AG20443 (cell line): ENCODE measurements at regions not wholly inside any gene's neighbourhood (a gene's known extent, or its start where the extent isn't known, plus 50 kb on each side); places are given as distances from the start of the nearest gene placed in this dataset.
"Not testable (repeated sequence)": the region's sequence is repeated elsewhere in the genome, so short reads cannot be mapped to it uniquely, and the experiment has no call there.

Experiments used
- DNase-seq: peaks from one replicate; pipeline ENCODE4 v3.0.0; 2012; ENCODE audit warnings: low spot score, mixed read lengths

DNA sequence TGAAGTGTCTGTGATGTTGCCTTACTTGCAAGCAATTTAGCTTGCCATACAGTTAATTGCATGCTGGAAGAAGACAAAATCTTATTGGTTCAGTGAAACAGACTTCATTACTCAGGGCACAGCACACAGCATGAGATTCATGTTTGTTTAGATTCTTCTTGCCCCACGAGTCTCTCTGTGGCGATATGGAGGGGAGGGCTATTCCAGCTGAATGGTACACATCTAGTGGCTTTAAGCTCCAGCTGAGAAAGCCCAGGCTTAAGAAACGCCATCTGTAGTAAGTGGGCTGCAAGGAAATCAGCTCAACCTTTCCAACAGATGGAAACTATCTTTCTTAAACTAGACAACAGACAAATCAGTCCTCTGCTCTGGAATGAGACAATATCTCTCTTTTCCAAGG lies 1022.0 kb downstream of the NCAM2 start:
- no peak for DNase-seq

DNA sequence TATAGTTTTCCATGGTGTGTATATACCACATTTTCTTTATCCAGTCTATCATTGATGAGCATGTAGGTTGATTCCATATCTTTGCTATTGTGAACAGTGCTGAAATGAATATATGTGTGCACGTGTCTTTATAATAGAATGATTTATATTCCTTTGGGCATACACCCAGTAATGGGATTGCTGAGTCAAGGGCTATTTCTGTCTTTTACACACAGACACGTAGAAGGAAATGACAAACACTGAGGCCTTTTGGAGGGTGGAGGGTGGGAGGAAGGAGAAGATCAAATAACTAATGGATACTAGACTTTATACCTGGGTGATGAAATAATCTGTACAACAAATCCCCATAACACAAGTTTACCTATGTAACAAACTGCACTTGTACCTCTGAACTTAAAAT lies 1025.7 kb downstream of the NCAM2 start:
- DNase-seq, result not testable (repeated sequence)

DNA sequence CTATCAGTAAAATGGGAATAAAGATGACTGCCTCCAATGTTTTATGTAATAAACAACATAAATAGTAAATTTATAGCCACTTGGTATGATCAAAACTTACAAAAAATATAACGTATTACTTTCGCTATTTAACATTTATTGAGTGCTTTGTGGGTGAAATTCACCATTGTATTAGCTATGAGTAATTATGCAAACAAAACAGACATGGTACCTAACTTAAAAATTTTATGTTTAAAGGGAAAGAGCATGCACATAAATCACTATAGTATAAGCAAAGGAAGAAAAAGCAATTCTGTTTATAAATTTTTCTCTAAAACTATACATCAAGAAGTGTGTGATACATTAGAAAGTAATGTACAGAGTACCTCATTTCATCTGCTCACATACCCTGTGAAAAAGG lies 1046.2 kb downstream of the NCAM2 start:
- no peak for DNase-seq

DNA sequence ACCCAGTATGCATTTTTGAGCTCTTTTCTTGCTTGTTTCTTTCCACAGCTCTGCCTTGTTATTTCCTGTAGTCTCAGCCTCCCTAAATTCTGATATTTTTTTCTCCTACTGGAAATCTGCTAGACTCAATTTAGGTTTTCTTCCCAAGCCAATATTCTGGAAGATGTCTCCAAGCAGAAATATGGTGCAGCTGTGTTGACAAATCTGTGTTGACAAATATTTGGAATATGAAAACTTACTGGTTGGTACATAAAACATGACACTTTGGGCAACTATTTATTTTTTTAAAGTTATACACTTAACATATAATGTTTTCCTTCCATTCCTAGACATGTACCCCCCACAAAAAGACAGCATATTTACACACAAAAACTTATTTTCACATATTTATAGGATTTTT lies 1048.4 kb downstream of the NCAM2 start:
- no peak for DNase-seq

DNA sequence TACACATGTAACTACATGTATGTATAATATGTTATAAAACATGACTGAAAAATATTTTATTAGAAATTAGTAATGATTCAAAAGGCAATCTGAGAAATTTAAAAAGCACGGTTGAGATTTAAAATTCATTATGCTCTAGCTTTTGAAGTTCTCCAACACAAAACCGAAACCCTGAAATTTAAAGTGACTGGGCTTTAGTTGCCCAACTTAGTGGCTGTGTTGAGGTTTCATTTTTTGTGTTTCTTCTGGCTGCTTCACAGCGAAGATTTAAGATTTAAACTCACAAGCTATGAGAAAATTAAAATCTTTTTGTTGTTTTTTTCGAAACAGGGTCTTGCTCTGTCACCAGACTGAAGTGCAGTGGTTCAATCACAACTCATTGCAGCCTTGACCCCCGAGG lies 1058.7 kb downstream of the NCAM2 start:
- no peak for DNase-seq

DNA sequence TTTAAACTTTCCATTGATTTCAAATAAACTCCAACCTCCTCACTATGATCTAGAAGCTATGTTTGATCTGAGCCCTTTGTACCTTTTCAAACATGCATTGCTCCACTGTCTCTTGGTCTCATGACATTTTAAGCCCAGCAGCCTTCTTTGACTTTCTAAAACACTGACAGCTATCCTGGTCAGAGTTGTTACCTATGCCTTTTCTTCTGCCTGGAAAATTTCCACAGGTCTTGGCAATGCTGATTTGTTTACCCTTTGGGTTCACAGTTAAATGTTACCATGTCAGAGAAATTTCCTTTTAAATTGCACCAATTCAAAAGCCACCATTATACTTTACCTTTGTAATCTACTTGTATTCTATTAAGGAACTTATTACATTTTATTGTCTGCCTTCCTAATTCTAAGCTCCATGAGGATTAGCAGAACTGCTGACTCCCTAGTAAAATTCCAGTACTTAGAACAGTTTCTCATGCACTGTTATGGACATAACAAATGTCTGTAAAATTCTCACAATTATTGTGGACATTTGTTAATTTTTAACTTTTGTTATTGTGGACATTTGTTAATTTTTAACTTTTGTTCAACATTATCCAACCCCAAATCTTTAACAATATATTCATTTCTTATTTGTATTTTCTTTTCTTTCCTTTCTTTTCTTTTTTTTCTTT lies 1064.4 kb downstream of the NCAM2 start:
- DNase-seq, result no peak

DNA sequence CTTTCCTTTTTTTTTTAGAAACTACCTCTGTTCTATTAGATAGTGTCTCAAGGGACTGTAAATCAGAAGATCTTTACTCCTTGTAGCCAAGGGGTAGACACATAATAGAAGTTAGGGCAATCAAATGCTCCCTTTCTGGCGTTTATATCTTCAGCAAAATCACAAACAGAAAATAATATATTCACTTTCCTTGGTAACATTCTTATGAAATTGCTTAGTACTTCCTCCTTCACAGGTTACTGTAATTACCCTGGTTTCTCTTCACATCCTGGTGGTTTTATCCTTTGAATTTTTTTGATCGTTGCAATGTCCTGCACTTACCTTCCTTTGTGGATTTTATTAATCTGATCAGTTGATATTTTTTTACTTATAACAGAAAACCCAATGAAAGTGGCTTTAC lies 1064.9 kb downstream of the NCAM2 start:
- no peak for DNase-seq

DNA sequence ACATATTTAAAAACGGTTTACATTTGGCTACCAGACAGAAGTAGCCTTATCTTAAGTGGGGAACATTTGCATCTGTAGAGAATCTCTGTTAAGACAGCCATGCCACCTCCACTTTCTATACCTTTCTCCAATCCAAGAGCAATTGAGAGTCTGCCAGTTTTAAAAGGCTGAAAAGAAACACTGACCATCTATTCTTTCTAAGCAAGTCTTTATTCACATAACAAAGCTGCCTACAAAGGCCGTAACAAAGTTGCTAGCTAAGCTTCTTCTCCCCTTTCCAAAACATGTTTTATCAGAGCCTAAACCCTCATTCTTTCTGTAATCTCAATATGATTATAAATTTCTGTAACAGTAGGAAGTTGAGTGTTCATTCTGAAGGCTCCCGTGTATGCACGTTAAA lies 1078.3 kb downstream of the NCAM2 start:
- no peak for DNase-seq

DNA sequence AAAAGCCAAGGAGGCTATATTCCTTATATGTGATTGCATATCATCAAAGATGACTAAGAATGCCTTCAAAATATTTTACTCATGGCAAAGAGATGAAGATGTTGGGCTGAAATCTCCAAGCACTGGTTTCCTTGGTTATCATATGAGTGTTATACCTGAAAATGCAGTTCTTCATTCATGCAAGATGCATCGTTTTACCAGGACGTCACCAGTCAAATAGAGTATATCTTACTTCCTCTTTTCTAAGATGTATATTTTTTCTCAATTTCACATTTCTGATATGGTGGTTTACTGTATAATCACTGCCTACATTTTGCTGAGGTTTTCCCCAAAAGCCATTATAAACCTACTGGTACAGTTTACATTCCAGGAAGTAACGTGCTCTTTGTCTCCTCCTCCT lies 1085.7 kb downstream of the NCAM2 start:
- no peak for DNase-seq

DNA sequence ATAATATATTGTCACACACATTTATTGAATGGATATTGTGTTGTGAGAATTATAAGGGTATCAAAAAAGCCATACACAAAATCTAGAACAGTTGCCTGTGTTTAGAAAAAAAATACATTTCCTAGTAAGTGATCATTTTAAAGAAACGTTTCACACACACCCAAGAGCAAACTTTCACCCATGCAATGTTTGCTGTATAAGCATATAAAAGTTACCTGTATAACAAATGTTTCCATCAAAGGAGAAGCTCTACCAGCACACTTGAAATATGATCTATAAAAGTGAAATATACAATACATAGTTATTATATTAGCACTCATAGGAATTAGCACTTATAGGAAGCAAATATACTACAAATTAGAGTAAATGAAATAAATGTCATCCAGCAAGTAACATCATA lies 1098.1 kb downstream of the NCAM2 start:
- DNase-seq, result no peak

DNA sequence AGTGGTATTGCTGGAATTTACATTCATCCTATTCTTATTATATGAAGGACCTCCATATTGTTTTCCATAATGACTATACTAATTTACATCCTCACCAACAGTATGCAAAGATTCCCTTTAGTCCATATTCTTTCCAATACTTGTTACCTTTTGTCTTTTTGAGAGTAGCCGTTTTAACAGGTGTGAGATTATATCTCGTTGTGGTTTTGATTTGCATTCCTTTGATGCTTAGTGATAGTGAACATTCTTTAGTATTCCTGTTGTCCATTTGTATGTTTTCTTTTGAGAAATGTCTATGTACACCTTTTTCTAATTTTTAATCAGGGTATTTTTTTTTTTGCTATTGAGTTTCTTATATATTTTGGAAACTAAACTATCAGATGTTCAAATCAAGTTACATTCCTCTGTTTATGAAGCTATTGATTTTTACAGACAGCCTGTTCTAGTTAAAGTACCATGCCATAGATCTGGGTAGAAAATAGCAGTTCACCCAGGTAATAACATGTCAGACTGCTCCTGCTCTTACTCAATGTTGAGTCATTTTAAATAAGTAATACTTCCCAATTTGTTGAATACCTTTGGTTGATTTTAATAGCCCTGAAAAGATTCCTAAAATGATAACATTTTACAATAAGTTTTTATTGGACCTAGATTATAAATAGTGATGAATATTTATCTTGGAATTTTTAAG lies 1108.7 kb downstream of the NCAM2 start:
- no peak for DNase-seq

DNA sequence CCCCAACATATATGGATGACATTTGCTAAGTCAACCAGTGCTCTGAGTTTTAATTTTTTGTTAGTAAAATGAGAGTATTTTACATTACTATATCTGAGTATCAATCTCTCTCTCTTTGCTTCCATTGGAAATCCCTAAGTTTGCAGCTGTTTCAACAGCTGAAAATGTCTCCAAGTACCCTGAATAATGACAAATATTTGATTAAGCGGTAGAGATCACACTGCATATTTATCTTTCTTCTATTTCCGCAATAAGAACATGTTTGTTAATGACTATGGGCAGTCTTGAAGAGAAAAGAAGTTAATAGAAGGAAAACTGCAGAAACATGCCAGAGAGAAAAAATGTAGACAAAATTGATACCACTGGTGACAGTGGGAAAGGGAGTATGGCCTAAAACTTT lies 1117.5 kb downstream of the NCAM2 start:
- DNase-seq, result no peak

DNA sequence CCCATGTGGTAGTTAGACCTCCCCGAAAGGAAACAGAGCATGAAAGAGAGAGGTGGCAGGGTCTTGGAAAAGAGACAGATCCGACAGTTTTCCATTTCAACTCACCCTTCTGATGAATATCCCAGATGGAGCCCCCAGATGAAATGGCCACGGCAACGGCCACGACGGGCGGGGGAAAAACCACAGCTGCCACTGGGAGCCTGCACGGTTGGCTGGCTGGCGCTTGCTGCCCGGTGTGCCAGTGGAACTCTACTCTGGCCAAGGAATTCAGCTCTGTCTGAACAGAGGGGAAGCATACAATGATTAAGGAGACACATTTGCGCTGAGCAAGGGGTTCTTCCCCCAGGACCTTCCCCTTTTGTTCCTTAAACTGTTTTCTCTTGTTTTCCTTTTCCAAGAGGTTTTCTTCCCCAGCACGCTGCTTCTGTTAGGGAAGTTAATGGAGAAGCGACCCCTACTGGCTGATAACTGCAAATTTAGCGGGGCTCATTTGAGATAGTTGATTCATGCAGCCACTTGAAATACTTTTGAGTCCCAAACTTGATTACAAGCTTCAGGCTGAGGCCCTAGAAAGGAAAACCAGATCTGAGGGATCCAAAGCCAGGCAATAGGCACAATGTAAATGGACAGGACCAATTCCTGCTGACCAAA lies 1122.5 kb downstream of the NCAM2 start:
- no peak for DNase-seq

DNA sequence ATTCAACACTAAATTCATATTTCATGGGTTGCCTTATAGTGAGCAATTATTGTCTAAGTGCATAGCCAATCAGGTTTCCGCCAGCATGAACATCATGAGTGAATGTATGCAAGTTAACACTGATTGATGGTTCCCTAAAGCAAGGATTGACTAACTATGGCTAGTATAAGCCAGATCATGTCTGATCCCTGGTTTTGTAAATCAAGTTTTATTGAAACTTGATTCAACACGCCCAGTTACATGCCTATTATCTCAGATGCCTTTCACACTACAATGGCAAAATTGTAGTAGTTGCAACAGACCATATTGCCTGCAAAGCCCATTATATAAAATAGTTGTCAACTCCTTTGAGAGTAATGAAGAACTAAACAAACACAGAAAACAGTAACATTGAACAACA lies 1127.4 kb downstream of the NCAM2 start:
- no peak for DNase-seq

DNA sequence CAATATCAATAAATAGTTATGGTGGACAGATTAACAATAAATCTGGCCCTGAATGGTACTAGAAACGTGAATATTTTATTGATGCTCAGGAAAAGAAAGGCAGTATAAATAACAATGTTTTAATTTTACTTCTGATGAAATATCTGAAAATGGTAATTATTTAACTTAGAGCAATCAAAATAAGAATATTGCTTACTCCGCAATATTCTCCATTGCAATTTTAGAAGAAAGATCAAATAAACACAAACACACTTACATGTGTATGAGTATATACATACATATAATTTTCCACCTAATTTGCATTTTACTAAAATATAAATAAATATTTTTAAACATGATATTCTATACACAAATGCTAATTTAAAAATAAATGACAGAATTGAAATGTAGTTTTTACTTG lies 1130.5 kb downstream of the NCAM2 start:
- no peak for DNase-seq

DNA sequence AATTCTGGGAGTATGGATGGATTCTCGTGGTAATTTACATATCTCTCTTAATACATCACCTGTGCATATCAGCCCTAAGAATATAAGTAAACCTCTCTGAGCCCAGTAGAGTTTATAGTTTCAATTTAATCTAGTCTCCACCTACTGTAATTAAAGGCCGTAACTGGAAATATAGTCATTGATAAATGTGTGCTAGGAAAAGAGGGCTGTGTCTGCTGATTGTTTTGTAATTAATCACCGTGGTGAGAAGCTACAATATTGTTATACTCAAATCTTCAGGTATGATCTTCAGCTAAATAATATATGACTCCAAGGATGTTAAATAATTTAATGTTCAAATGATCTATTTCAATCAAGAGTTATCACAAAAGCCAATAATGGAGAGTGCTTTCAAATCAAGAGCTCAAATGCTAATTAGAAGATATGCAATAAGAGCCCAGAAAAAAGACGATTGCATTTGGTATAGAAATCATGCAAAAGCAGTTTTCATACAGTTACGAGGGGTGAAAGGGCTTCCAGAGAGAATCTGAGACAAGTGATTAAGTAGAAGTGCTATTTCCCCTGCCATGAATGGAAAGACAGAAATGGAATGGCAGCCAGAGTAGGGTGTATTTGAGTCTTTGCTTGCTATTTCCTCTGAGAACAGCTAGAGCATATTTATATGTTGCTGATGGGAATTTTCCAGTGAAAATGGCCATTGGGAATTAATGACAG lies 1134.3 kb downstream of the NCAM2 start:
- no peak for DNase-seq

DNA sequence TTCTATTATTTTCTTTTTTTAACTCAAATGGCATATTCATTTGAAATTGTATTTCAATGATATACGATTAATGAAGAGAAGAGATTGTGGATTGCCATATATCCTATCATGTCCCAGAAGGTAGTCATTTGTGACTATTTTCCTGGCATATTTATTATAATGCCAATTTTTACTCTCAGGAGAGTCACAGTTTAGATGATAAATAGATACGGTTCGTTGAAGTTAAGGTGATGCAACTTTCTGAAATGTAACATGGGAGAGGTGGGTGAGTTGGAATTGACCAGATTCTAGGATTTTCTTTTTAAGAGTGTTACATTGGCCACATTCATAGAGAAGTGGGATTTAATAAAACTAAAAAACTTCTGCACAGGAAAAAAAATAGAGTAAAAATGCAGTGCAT lies 1138.5 kb downstream of the NCAM2 start:
- DNase-seq, result no peak

DNA sequence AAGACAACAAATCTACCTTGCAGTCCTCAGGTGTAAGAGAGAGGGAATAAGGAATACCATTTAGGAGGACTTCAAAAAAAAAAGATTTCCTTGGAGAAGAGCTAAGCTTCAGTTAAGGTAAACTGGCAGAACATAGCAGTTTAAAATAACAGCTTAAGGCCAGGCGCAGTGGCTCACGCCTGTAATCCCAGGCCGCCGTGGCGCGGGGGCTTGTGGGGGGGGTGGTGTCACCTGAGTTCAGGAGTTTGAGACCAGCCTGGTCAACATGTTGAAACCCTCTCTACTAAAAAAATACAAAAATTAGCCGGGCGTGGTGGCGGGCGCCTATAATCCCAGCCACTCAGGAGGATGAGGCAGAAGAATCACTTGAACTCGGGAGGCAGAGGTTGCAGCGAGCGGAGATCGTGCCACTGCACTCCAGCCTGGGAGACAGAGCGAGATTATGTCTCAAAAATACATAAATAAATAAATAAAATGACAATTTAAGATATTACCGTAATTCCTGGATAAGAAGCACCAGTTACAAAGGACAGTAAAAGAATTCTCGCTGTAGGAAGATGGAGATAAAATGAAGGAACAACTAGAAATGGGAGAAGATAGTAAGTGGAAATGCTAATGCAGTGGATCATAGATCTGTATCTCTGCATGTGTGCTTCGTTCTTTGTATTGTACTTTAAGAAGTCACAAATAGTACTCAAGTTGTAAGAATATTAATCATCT lies 1140.2 kb downstream of the NCAM2 start:
- DNase-seq, result no peak

DNA sequence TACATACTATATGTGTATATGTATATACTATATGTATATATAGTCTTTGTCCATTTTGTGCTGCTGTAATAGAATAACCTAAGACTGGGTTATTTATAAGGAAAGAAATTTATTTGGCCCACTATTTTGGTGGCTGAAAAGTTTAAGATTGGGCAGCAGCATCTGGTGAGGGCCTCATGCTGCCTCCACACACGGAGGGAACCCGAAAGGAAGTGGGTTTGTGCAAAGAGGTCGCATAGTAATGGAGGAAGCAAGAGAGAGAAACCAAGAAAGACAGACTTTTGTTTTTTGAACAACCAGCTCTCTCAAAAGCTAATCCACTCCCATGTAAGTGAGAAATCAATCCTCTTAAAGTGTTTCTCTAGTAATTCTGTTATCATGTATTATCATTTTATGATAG lies 1147.3 kb downstream of the NCAM2 start:
- no peak for DNase-seq

DNA sequence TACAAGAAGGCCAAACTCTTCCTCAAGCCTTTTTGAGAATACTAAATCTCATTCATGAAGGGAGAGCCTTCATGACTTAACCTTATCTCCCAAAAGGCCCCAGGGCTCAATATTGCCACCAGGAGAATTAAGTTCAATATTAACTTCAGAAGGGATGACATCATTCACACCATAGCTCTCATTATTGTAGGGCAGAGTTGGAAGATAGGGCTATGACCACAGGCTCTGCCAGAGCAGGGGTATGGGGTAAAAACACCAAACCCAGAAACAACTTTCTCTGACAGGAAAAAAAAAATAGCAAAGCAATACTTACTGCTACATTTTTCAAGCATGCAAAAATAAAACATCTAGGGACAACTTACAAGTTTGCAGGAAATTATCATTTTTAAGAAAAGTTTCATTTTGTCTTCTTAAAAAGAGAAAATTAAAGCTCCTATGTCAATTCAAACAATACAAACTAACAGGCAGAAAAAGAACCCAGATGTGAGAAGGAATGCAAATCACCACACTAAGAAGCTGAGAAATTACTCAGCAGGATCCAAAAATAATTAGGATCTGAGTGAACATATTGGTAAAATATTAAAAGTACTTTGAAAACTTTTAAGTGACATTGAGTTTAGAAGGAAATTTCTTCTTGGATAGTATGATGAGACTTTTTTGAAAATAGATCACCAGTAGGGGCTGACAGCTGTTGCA lies 1156.5 kb downstream of the NCAM2 start:
- no peak for DNase-seq

DNA sequence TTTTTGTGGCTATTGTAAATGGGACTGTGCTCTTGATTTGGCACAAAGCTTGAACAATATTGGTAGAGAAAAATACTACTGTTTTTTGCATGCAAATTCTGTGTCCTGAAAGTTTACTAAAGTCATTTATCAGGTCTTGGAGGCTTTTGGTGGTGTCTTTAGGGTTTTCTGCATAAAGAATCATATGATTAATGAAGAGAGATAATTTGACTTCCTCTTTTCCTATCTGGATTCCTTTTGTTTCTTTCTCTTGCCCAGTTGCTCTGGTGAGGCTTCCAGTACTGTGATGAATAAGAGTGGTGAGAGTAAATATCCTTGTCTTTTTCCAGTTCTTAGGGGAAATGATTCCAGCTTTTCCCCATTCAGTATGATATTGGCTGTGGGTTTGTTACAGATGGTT lies 1166.7 kb downstream of the NCAM2 start:
- no peak for DNase-seq

DNA sequence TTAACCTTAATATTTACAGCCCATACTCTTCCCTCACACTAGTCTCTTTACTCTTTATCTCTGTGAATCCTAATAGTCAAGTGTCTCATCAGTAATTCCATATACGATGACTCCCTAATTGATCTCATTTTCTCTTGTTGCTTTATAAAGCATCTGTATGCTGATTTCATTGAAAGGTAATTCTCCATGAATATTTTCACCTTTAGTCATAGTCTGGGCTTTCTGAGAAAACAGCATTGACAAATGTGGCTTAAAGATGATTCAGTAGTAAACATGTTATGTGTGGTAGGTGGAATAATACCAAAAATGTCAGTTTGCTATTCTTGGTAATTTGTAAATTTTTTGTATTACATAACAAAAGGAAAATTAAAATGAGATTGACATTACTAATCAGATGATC lies 1176.5 kb downstream of the NCAM2 start:
- no peak for DNase-seq
